Glutamatergic neuron (in vitro differentiated cells): ENCODE measurements at regions not wholly inside any gene's neighbourhood (a gene's known extent, or its start where the extent isn't known, plus 50 kb on each side); places are given as distances from the start of the nearest gene placed in this dataset.

Experiments used
- DNase-seq: peaks from one replicate; pipeline ENCODE4 v3.0.0; 2022
- H3K27ac Mint-ChIP-seq: one replicate; pipeline ENCODE4 v1.8.0; 2020; ENCODE audit warnings: mild to moderate bottlenecking, mixed read lengths, inconsistent platforms; ENCODE audit not compliant: unreplicated experiment
- H3K27me3 Mint-ChIP-seq: one replicate; pipeline ENCODE4 v1.8.0; 2020; ENCODE audit warnings: mild to moderate bottlenecking, moderate library complexity, mixed read lengths, inconsistent platforms; ENCODE audit not compliant: unreplicated experiment
- H3K36me3 Mint-ChIP-seq: one replicate; pipeline ENCODE4 v1.8.0; 2020; ENCODE audit warnings: mild to moderate bottlenecking, mixed read lengths, inconsistent platforms; ENCODE audit not compliant: unreplicated experiment
- H3K4me1 Mint-ChIP-seq: one replicate; pipeline ENCODE4 v1.8.0; 2020; ENCODE audit warnings: mild to moderate bottlenecking, low read depth, mixed read lengths, inconsistent platforms; ENCODE audit not compliant: unreplicated experiment
- H3K4me3 Mint-ChIP-seq: one replicate; pipeline ENCODE4 v1.8.0; 2020; ENCODE audit warnings: mild to moderate bottlenecking, mixed read lengths, inconsistent platforms; ENCODE audit not compliant: unreplicated experiment
- H3K9me3 Mint-ChIP-seq: one replicate; pipeline ENCODE4 v1.8.0; 2020; ENCODE audit warnings: mild to moderate bottlenecking, moderate library complexity, mixed read lengths, inconsistent platforms; ENCODE audit not compliant: unreplicated experiment
- CTCF ChIP-seq: fragments of 200-600 bp; sonication (generic); IDR thresholded peaks from one replicate; pipeline ENCODE4 v1.5.0; 2021; ENCODE audit not compliant: partially characterized antibody, unreplicated experiment

DNA sequence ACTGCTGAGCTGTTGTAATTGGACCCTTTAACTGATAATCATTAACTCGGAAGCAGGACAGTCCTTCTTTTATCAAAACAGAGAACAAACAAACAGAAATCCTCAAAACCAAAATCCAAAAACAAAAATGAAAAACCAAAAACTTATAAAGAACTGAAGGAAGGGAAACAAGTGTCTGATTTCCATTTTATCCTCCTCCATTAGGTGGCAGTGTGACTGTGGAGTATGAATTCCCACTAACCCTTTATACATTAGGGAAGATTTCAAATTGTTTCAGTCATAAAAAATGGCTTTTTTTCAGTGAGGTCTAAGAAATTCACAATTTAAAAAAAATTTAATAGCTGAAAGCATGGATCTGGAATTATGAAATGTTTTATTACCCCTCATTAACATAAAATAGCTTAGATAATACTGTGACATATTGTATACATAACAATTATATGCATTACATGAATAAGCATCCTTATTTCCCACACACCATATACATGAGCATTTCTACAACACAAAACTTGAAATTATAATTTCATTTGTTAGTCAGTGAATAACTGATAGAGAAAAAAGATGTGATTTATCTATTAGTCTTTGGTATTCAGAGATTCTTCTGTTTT, 1074.3 kb upstream of the PCDH9 start:
- Mint-ChIP-seq H3K4me1 (peaks cover 1% of the 10 kb centered on the region), H3K27me3 (no peaks in the 10 kb centered on the region), H3K36me3 (no peaks in the 10 kb centered on the region), H3K4me3 (no peak overlapping the region), H3K9me3 (no peaks in the 10 kb centered on the region), H3K27ac (no peak overlapping the region)
- TF ChIP-seq CTCF: peak; percentile 55
- DNase-seq: no peak

- no peak overlapping the region for H3K27ac Mint-ChIP-seq
- H3K27me3 Mint-ChIP-seq: no peaks in the 10 kb centered on the region
- no peak for DNase-seq
- no peaks in the 10 kb centered on the region for H3K4me1 Mint-ChIP-seq
- no peaks in the 10 kb centered on the region for H3K36me3 Mint-ChIP-seq
- no peak for TF ChIP-seq CTCF
- H3K4me3 Mint-ChIP-seq: no peak overlapping the region
- H3K9me3 Mint-ChIP-seq: no peaks in the 10 kb centered on the region
Measured at GRCh38 chr13:68293631-68294030, 1063.5 kb upstream of the PCDH9 start.

DNA sequence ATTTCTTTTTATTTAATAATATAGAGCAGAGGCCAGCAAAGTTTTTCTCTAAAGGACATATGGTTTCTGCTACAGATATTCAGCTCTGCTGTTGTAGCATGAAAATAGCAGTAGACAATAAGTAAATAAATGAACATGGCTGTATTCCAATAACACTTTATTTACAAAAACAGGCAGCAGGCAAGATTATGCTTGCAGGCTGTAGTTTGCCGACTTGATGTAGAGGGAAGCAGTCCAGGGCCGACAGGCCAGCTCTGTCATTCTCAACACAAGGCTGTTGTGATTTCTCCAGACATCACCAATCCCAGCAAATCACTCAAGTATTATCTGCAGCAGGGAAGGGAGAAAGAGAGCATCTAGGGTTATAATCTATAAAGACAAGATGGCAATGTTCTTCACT, 1062.5 kb upstream of the PCDH9 start:
- no peaks in the 10 kb centered on the region for H3K9me3 Mint-ChIP-seq
- no peak overlapping the region for H3K4me3 Mint-ChIP-seq
- no peak overlapping the region for H3K27ac Mint-ChIP-seq
- H3K36me3 Mint-ChIP-seq: no peaks in the 10 kb centered on the region
- H3K27me3 Mint-ChIP-seq: no peaks in the 10 kb centered on the region
- H3K4me1 Mint-ChIP-seq: no peaks in the 10 kb centered on the region
- no peak for DNase-seq
- no peak for TF ChIP-seq CTCF

- TF ChIP-seq CTCF: no peak
- no peaks in the 10 kb centered on the region for H3K4me1 Mint-ChIP-seq
- no peaks in the 10 kb centered on the region for H3K9me3 Mint-ChIP-seq
- H3K36me3 Mint-ChIP-seq: no peaks in the 10 kb centered on the region
- DNase-seq: no peak
- no peak overlapping the region for H3K27ac Mint-ChIP-seq
- no peaks in the 10 kb centered on the region for H3K27me3 Mint-ChIP-seq
- no peak overlapping the region for H3K4me3 Mint-ChIP-seq
Measured at GRCh38 chr13:68291595-68291994, 1061.5 kb upstream of the PCDH9 start.

- no peaks in the 10 kb centered on the region for H3K9me3 Mint-ChIP-seq
- DNase-seq: no peak
- H3K27me3 Mint-ChIP-seq: no peaks in the 10 kb centered on the region
- H3K36me3 Mint-ChIP-seq: peaks cover 8% of the 10 kb centered on the region
- TF ChIP-seq CTCF: no peak
- no peak overlapping the region for H3K4me3 Mint-ChIP-seq
- H3K4me1 Mint-ChIP-seq: no peaks in the 10 kb centered on the region
- no peak overlapping the region for H3K27ac Mint-ChIP-seq
Measured at GRCh38 chr13:68275758-68276157, 1045.6 kb upstream of the PCDH9 start.
